Activated naive CD8-positive, alpha-beta T cell treated with anti-CD3 and anti-CD28 coated beads for 36 hours (primary cell): ENCODE measurements at regions not wholly inside any gene's neighbourhood (a gene's known extent, or its start where the extent isn't known, plus 50 kb on each side); places are given as distances from the start of the nearest gene placed in this dataset.
"Not testable (repeated sequence)": the region's sequence is repeated elsewhere in the genome, so short reads cannot be mapped to it uniquely, and the experiment has no call there.

Experiments
- DNase-seq: peaks from one replicate; pipeline ENCODE4 v3.0.0; 2021
- H3K27ac Mint-ChIP-seq: one replicate; pipeline ENCODE4 v1.8.0; 2022; ENCODE audit warnings: mild to moderate bottlenecking, moderate library complexity, mixed read lengths
- H3K27me3 Mint-ChIP-seq: one replicate; pipeline ENCODE4 v1.8.0; 2022; ENCODE audit warnings: mild to moderate bottlenecking, mixed read lengths
- H3K36me3 Mint-ChIP-seq: one replicate; pipeline ENCODE4 v1.8.0; 2021; ENCODE audit warnings: mild to moderate bottlenecking, mixed read lengths
- H3K4me1 Mint-ChIP-seq: one replicate; pipeline ENCODE4 v1.8.0; 2021; ENCODE audit warnings: mixed read lengths
- H3K4me3 Mint-ChIP-seq: one replicate; pipeline ENCODE4 v1.8.0; 2022; ENCODE audit warnings: mild to moderate bottlenecking, moderate library complexity, mixed read lengths
- H3K9me3 Mint-ChIP-seq: one replicate; pipeline ENCODE4 v1.8.0; 2022; ENCODE audit warnings: mixed read lengths

GRCh38 chr5:117376748-117377147 lies 802.1 kb upstream of the SEMA6A start:
- DNase-seq: no peak
- H3K27me3 Mint-ChIP-seq: no peaks in the 10 kb centered on the region
- H3K27ac Mint-ChIP-seq: no peak overlapping the region
- peaks cover 3% of the 10 kb centered on the region for H3K9me3 Mint-ChIP-seq
- H3K4me1 Mint-ChIP-seq: no peaks in the 10 kb centered on the region
- H3K4me3 Mint-ChIP-seq: no peak overlapping the region
- no peaks in the 10 kb centered on the region for H3K36me3 Mint-ChIP-seq

GRCh38 chr5:117359895-117360294 lies 785.3 kb upstream of the SEMA6A start:
- Mint-ChIP-seq H3K27ac (no peak overlapping the region), H3K4me3 (no peak overlapping the region), H3K4me1 (no peaks in the 10 kb centered on the region), H3K36me3 (no peaks in the 10 kb centered on the region), H3K9me3 (peaks cover 4% of the 10 kb centered on the region), H3K27me3 (no peaks in the 10 kb centered on the region)
- no peak for DNase-seq

GRCh38 chr5:117357886-117358285 lies 783.3 kb upstream of the SEMA6A start:
- no peaks in the 10 kb centered on the region for H3K4me1 Mint-ChIP-seq
- H3K9me3 Mint-ChIP-seq: peaks cover 2% of the 10 kb centered on the region
- no peak for DNase-seq
- no peaks in the 10 kb centered on the region for H3K27me3 Mint-ChIP-seq
- no peak overlapping the region for H3K27ac Mint-ChIP-seq
- no peaks in the 10 kb centered on the region for H3K36me3 Mint-ChIP-seq
- no peak overlapping the region for H3K4me3 Mint-ChIP-seq

DNA sequence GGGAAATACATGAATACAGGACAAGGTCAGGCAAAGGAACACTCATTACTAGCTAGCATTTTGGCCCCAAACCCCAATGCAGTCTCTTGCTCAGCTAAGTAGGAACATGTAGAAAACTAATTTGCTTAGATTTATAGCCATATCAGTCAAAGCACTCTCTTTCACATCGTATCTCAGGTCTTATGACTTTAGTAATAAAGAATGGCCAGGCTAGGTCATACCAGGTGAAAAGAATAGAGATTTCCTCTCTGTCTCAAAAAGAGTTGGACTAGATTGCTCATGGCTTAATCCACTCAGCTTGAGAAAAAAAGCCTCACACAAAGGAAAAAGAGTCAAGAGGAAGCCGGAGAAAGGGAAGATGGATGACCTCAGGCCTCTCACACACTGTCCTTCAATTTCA lies 772.7 kb upstream of the SEMA6A start:
- DNase-seq: no peak
- H3K36me3 Mint-ChIP-seq: no peaks in the 10 kb centered on the region
- H3K9me3 Mint-ChIP-seq: no peaks in the 10 kb centered on the region
- H3K4me3 Mint-ChIP-seq: no peak overlapping the region
- H3K27me3 Mint-ChIP-seq: no peaks in the 10 kb centered on the region
- no peak overlapping the region for H3K27ac Mint-ChIP-seq
- H3K4me1 Mint-ChIP-seq: no peaks in the 10 kb centered on the region

DNA sequence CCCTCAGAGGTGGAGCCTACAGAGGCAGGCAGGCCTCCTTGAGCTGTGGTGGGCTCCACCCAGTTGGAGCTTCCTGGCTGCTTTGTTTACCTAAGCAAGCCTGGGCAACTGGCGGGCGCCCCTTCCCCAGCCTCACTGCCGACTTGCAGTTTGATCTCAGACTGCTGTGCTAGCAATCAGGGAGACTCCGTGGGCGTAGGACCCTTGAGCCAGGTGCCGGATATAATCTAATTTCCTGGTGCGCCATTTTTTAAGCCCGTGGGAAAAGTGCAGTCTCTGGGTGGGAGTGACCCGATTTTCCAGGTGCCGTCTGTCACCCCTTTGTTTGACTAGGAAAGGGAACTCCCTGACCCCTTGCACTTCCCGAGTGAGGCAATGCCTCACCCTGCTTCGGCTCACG lies 769.1 kb upstream of the SEMA6A start:
- not testable (repeated sequence) for H3K9me3 Mint-ChIP-seq, H3K27me3 Mint-ChIP-seq, H3K4me1 Mint-ChIP-seq, H3K4me3 Mint-ChIP-seq, DNase-seq, H3K27ac Mint-ChIP-seq, H3K36me3 Mint-ChIP-seq

- Mint-ChIP-seq H3K4me1 (no peaks in the 10 kb centered on the region), H3K9me3 (no peaks in the 10 kb centered on the region), H3K27me3 (no peaks in the 10 kb centered on the region), H3K36me3 (no peaks in the 10 kb centered on the region), H3K27ac (no peak overlapping the region), H3K4me3 (no peak overlapping the region)
- DNase-seq: no peak
Measured at GRCh38 chr5:117337064-117337749, 762.6 kb upstream of the SEMA6A start.

DNA sequence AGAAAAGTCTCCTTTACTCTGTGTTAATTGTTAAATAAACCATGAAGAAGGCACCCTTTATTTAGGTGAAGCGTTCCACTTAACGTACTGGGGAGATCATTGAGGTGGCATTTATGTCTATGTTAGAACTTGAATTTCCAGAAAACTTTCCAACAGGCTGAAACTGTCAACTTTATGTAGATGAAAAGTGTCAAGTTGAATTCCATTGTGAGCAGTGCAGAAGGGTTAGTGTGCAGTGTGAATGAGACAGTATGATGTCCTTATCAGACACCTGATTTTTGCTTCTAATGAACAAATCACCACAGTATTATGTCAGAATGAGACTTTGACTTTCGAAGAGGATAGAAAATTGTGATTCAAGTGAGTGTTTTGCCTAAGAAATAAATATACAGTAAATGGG lies 761.6 kb upstream of the SEMA6A start:
- H3K9me3 Mint-ChIP-seq: no peaks in the 10 kb centered on the region

GRCh38 chr5:117333011-117333410 lies 758.4 kb upstream of the SEMA6A start:
- no peak for DNase-seq
- Mint-ChIP-seq H3K9me3 (peaks cover 2% of the 10 kb centered on the region), H3K27me3 (no peaks in the 10 kb centered on the region), H3K4me1 (no peaks in the 10 kb centered on the region), H3K36me3 (no peaks in the 10 kb centered on the region), H3K4me3 (no peak overlapping the region), H3K27ac (no peak overlapping the region)

More for the DNA sequence above, 761.6 kb upstream of the SEMA6A start:
- no peaks in the 10 kb centered on the region for H3K27me3 Mint-ChIP-seq
- H3K4me1 Mint-ChIP-seq: no peaks in the 10 kb centered on the region
- DNase-seq: no peak
- no peak overlapping the region for H3K27ac Mint-ChIP-seq
- H3K36me3 Mint-ChIP-seq: no peaks in the 10 kb centered on the region
- no peak overlapping the region for H3K4me3 Mint-ChIP-seq

DNA sequence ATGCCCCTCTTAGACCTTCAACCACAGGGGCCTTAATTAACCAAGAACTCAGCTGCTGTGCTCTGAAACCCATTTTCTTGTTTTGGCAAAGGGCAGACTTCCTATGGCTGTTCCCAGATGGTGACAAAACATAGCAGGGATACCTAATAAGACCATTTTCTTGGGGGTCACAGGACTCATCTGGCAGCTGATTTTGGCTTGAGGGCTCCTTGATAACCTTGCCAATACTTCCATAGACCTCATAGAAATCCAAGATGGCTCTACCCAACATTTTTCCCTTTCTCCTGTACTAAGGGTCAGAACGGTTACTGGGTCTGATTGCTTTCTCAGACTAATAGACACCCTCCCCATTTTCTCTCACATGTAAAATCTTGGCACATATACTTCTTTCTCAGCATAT lies 757.7 kb upstream of the SEMA6A start:
- Mint-ChIP-seq H3K4me3 (no peak overlapping the region), H3K27ac (no peak overlapping the region), H3K9me3 (peaks cover 2% of the 10 kb centered on the region), H3K27me3 (no peaks in the 10 kb centered on the region), H3K4me1 (no peaks in the 10 kb centered on the region), H3K36me3 (no peaks in the 10 kb centered on the region)
- DNase-seq: no peak

DNA sequence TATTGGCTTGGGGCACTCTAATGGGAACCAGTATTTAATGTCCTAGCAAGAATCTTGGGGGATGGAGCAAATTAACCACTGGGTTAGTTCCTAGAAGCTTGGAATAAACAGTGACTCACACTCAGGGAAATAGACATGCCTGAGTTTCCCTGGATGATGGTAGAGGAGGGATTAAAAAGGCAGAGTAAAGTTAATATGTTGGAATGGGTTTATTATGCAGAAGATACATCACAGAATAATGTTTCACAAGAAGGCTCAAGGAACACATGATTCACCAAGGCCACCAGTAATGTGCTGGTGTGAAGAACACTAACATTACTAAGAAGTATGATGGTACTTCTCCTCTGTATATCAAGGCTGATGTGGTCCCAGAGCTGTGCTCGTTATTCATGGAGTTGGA lies 752.9 kb upstream of the SEMA6A start:
- H3K4me3 Mint-ChIP-seq: no peak overlapping the region
- DNase-seq: no peak
- H3K27ac Mint-ChIP-seq: no peak overlapping the region
- H3K27me3 Mint-ChIP-seq: no peaks in the 10 kb centered on the region
- no peaks in the 10 kb centered on the region for H3K4me1 Mint-ChIP-seq
- peaks cover 7% of the 10 kb centered on the region for H3K9me3 Mint-ChIP-seq
- H3K36me3 Mint-ChIP-seq: no peaks in the 10 kb centered on the region

GRCh38 chr5:117326997-117327396 lies 752.4 kb upstream of the SEMA6A start:
- Mint-ChIP-seq H3K4me3 (no peak overlapping the region), H3K36me3 (no peaks in the 10 kb centered on the region), H3K27ac (no peak overlapping the region), H3K27me3 (no peaks in the 10 kb centered on the region), H3K9me3 (peaks cover 7% of the 10 kb centered on the region), H3K4me1 (no peaks in the 10 kb centered on the region)
- DNase-seq: no peak

DNA sequence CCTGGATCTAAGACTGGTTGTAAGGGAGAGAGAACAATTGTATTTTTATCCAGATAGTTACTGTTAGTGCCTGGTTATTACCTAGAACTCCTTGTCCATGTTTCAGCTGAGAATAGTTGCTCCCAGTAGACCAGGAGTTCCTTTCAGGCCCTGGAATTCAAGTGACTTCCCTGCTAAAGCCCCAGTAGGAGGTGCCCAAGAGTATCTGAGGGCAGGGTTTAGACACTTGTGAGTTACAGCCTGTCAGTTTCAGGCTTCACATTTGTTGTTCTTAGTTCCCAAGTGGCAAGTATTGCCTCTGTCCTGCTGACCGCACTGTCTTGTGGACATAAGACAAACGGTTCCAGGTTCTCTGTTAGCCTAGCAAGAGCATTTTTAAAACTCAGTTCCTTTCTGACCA lies 743.9 kb upstream of the SEMA6A start:
- no peak overlapping the region for H3K27ac Mint-ChIP-seq
- no peaks in the 10 kb centered on the region for H3K9me3 Mint-ChIP-seq
- H3K27me3 Mint-ChIP-seq: no peaks in the 10 kb centered on the region
- H3K36me3 Mint-ChIP-seq: no peaks in the 10 kb centered on the region
- DNase-seq: no peak
- H3K4me1 Mint-ChIP-seq: no peaks in the 10 kb centered on the region
- no peak overlapping the region for H3K4me3 Mint-ChIP-seq

- Mint-ChIP-seq H3K4me3 (no peak overlapping the region), H3K9me3 (no peaks in the 10 kb centered on the region), H3K4me1 (no peaks in the 10 kb centered on the region), H3K27ac (no peak overlapping the region), H3K27me3 (no peaks in the 10 kb centered on the region), H3K36me3 (no peaks in the 10 kb centered on the region)
- no peak for DNase-seq
Measured at GRCh38 chr5:117315170-117315569, 740.5 kb upstream of the SEMA6A start.

- not testable (repeated sequence) for H3K9me3 Mint-ChIP-seq, H3K27ac Mint-ChIP-seq, DNase-seq, H3K36me3 Mint-ChIP-seq, H3K4me3 Mint-ChIP-seq, H3K27me3 Mint-ChIP-seq, H3K4me1 Mint-ChIP-seq
Measured at GRCh38 chr5:117304512-117305107, 730.0 kb upstream of the SEMA6A start.

DNA sequence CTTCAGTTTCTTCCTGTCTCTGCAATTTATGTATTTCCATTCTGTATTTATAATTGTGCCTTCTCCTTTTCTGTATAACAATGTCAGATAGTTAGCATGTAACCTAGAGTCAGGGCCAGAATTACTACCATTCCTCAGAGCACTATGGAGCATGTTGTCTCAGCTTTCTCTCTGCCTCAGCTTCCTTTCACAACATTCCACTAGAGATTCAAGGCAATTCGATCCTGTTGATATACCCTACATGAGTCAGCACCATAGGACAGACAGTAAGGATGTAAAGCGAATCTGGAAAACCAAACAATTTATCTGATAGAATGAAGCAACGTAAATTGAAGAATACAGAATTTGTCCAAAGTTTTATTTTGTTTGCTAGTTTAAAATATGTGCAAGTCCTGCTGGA lies 728.3 kb upstream of the SEMA6A start:
- H3K9me3 Mint-ChIP-seq: no peaks in the 10 kb centered on the region
- no peak overlapping the region for H3K4me3 Mint-ChIP-seq
- H3K27ac Mint-ChIP-seq: no peak overlapping the region
- H3K27me3 Mint-ChIP-seq: no peaks in the 10 kb centered on the region
- H3K4me1 Mint-ChIP-seq: no peaks in the 10 kb centered on the region
- no peaks in the 10 kb centered on the region for H3K36me3 Mint-ChIP-seq
- DNase-seq: no peak

- Mint-ChIP-seq H3K4me1 (no peaks in the 10 kb centered on the region), H3K4me3 (no peak overlapping the region), H3K9me3 (no peaks in the 10 kb centered on the region), H3K36me3 (no peaks in the 10 kb centered on the region), H3K27ac (no peak overlapping the region), H3K27me3 (no peaks in the 10 kb centered on the region)
- no peak for DNase-seq
Measured at GRCh38 chr5:117302473-117302872, 727.9 kb upstream of the SEMA6A start.
